ENCODE measurements at regions not wholly inside any gene's neighbourhood (a gene's known extent, or its start where the extent isn't known, plus 50 kb on each side); places are given as distances from the start of the nearest gene placed in this dataset.

DNA sequence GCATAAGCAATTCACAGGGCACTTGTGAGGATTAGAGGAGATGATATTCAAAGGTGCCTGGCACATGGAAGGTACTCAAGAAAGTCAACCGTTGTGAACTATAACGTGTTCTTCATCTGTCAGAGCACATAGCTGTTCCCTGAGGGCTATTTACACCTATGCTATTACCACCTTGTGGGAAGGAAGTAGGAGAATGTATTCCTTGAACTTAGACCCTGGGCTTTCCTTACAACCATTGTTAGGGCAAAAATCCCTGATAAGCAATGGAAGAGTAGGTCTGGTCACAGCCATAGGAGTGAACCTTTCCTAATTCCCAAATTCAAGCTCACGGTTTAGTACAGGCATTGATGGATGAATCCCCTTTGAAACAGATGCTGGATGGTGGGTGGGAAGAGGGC is 188.6 kb downstream of the HAPSTR1 start:
- TF ChIP-seq, protein P1, sequence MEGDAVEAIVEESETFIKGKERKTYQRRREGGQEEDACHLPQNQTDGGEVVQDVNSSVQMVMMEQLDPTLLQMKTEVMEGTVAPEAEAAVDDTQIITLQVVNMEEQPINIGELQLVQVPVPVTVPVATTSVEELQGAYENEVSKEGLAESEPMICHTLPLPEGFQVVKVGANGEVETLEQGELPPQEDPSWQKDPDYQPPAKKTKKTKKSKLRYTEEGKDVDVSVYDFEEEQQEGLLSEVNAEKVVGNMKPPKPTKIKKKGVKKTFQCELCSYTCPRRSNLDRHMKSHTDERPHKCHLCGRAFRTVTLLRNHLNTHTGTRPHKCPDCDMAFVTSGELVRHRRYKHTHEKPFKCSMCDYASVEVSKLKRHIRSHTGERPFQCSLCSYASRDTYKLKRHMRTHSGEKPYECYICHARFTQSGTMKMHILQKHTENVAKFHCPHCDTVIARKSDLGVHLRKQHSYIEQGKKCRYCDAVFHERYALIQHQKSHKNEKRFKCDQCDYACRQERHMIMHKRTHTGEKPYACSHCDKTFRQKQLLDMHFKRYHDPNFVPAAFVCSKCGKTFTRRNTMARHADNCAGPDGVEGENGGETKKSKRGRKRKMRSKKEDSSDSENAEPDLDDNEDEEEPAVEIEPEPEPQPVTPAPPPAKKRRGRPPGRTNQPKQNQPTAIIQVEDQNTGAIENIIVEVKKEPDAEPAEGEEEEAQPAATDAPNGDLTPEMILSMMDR (IDR thresholded peaks at IDR 0.05) = no peak
- TF ChIP-seq POLR2A (IDR thresholded peaks at IDR 0.05) = no peak

Data from body of pancreas (tissue), 4 donors.